IMR-90 (cell line): ENCODE measurements at regions not wholly inside any gene's neighbourhood (a gene's known extent, or its start where the extent isn't known, plus 50 kb on each side); places are given as distances from the start of the nearest gene placed in this dataset.

Experiments used
- ATAC-seq: fragments of 200-7000 bp; cut with Tn5 transposase; 2 replicates; pipeline ENCODE4 v1.9.1; 2020; ENCODE audit warnings: low read depth, mild to moderate bottlenecking, moderate library complexity
- BruUV-seq: library from RNA; stranded (reverse); fragments of 400-500 nt; replicated peaks from 2 replicates; lab custom pipeline; 2021; lab: Mats Ljungman, UMichigan
- CTCF ChIA-PET: fragments of 300-600 bp; formaldehyde crosslinking; extraction: SDS; loops from one replicate; lab custom pipeline; 2021; ENCODE audit warnings: antibody characterized with exemption; lab: Yijun Ruan, JAX
- POLR2A ChIA-PET: fragments of 300-600 bp; sonication (Branson Sonifier 250); formaldehyde crosslinking; loops from one replicate; lab custom pipeline; 2022; ENCODE audit warnings: antibody characterized with exemption; ENCODE audit not compliant: unreplicated experiment; lab: Charles Lee
- DNase-seq: peaks from one replicate; pipeline ENCODE4 v3.0.0; 2013
- H2AFZ ChIP-seq: replicated peaks from 2 replicates; pipeline ENCODE3; 2013; ENCODE audit warnings: low read length, mild to moderate bottlenecking; ENCODE audit not compliant: poor library complexity
- H2AK5ac ChIP-seq: 2 replicates; pipeline ENCODE4 v1.6.1; 2013; ENCODE audit warnings: low read depth, low read length, inconsistent platforms
- H2AK9ac ChIP-seq: replicated peaks from 2 replicates; pipeline ENCODE3; 2013; ENCODE audit warnings: mild to moderate bottlenecking, low read depth, low read length, moderate library complexity; ENCODE audit not compliant: poor library complexity
- H2BK120ac ChIP-seq: 2 replicates; pipeline ENCODE4 v1.6.1; 2013; ENCODE audit warnings: low read depth, low read length, inconsistent platforms
- H2BK15ac ChIP-seq: 3 replicates; pipeline ENCODE4 v1.6.1; 2013; ENCODE audit warnings: low read depth, low read length, inconsistent platforms
- H2BK20ac ChIP-seq: 2 replicates; pipeline ENCODE4 v1.6.1; 2013; ENCODE audit warnings: low read depth, mild to moderate bottlenecking, inconsistent platforms, low read length, moderate library complexity
- H2BK5ac ChIP-seq: 2 replicates; pipeline ENCODE4 v1.6.1; 2013; ENCODE audit warnings: mild to moderate bottlenecking, low read depth, low read length, inconsistent platforms; ENCODE audit not compliant: poor library complexity, severe bottlenecking
- H3K14ac ChIP-seq: replicated peaks from 2 replicates; pipeline ENCODE4 v1.6.1; 2013; ENCODE audit warnings: low read depth, low read length, inconsistent platforms
- H3K18ac ChIP-seq: 2 replicates; pipeline ENCODE4 v1.6.1; 2013; ENCODE audit warnings: low read depth, low read length, control low read depth
- H3K23ac ChIP-seq: 2 replicates; pipeline ENCODE4 v1.6.1; 2013; ENCODE audit warnings: low read depth, low read length, inconsistent platforms
- H3K27ac ChIP-seq: 2 replicates; pipeline ENCODE4 v1.5.1; 2013; ENCODE audit warnings: mild to moderate bottlenecking, control low read depth, low read length; ENCODE audit not compliant: insufficient read depth
- H3K27me3 ChIP-seq: 2 replicates; pipeline ENCODE4 v1.6.1; 2013; ENCODE audit warnings: low read length; ENCODE audit not compliant: control insufficient read depth, insufficient read depth
- H3K36me3 ChIP-seq: 2 replicates; pipeline ENCODE4 v1.6.1; 2013; ENCODE audit warnings: low read length, mixed read lengths; ENCODE audit not compliant: control insufficient read depth, insufficient read depth
- H3K4ac ChIP-seq: 2 replicates; pipeline ENCODE4 v1.6.1; 2013; ENCODE audit warnings: low read depth, low read length, inconsistent platforms
- H3K4me1 ChIP-seq: 2 replicates; pipeline ENCODE4 v1.6.1; 2013; ENCODE audit warnings: low read length, mixed read lengths; ENCODE audit not compliant: control insufficient read depth, insufficient read depth
- H3K4me2 ChIP-seq: 2 replicates; pipeline ENCODE4 v1.6.1; 2013; ENCODE audit warnings: low read depth, mild to moderate bottlenecking, control low read depth, low read length, moderate library complexity
- H3K4me3 ChIP-seq: 2 replicates; pipeline ENCODE4 v1.5.1; 2013; ENCODE audit warnings: low read depth, mild to moderate bottlenecking, control low read depth, low read length, moderate library complexity; ENCODE audit not compliant: insufficient read depth
- H3K56ac ChIP-seq: 2 replicates; pipeline ENCODE4 v1.6.1; 2013; ENCODE audit warnings: low read length, inconsistent platforms; ENCODE audit not compliant: insufficient read depth; ENCODE audit errors: extremely low read depth
- H3K79me1 ChIP-seq, 2 experiments: 2 replicates each; pipeline ENCODE4 v1.6.1; 2013; ENCODE audit warnings: low read length in 2 of 2, inconsistent platforms in 1 of 2, low read depth in 1 of 2
- H3K9ac ChIP-seq: 2 replicates; pipeline ENCODE4 v1.6.1; 2013; ENCODE audit warnings: low read depth, low read length, control low read depth
- H3K9me1 ChIP-seq: 2 replicates; pipeline ENCODE4 v1.6.1; 2013; ENCODE audit warnings: low read length, inconsistent platforms; ENCODE audit not compliant: insufficient read depth
- H3K9me3 ChIP-seq: 2 replicates; pipeline ENCODE4 v1.6.1; 2013; ENCODE audit warnings: low read length; ENCODE audit not compliant: control insufficient read depth, insufficient read depth
- H4K20me1 ChIP-seq: 2 replicates; pipeline ENCODE4 v1.6.1; 2013; ENCODE audit warnings: low read length, inconsistent platforms; ENCODE audit not compliant: insufficient read depth
- H4K5ac ChIP-seq: 2 replicates; pipeline ENCODE4 v1.6.1; 2013; ENCODE audit warnings: mild to moderate bottlenecking, low read depth, low read length, control low read depth
- H4K8ac ChIP-seq, 2 experiments: 2 replicates each; pipeline ENCODE4 v1.6.1; 2013; ENCODE audit warnings: low read depth in 2 of 2, low read length in 2 of 2, control low read depth in 1 of 2, inconsistent platforms in 1 of 2
- H4K91ac ChIP-seq: 2 replicates; pipeline ENCODE4 v1.6.1; 2013; ENCODE audit warnings: low read depth, low read length, inconsistent platforms; ENCODE audit not compliant: insufficient read depth
- BHLHE40 ChIP-seq: fragments of 150-350 bp; IDR thresholded peaks from 2 replicates; pipeline ENCODE4 v1.6.1; 2016; ENCODE audit warnings: mild to moderate bottlenecking, low read depth, low read length
- CEBPB ChIP-seq: IDR thresholded peaks from 2 replicates; pipeline ENCODE4 v1.6.1; 2012; ENCODE audit warnings: low read depth, low read length, improper control_type of control experiment
- CHD1 ChIP-seq: IDR thresholded peaks from 2 replicates; pipeline ENCODE4 v1.6.1; 2012; ENCODE audit warnings: low read depth, low read length, improper control_type of control experiment
- ELK1 ChIP-seq: fragments of 150-350 bp; IDR thresholded peaks from 2 replicates; pipeline ENCODE4 v1.6.1; 2016; ENCODE audit warnings: low read depth, mild to moderate bottlenecking, low read length, moderate library complexity, borderline replicate concordance
- FOS ChIP-seq: fragments of 150-350 bp; IDR thresholded peaks from 2 replicates; pipeline ENCODE4 v1.6.1; 2016; ENCODE audit warnings: low read depth, low read length
- MAFK ChIP-seq: IDR thresholded peaks from 2 replicates; pipeline ENCODE4 v1.6.1; 2012; ENCODE audit warnings: low read depth, low read length, improper control_type of control experiment
- MAZ ChIP-seq: IDR thresholded peaks from 2 replicates; pipeline ENCODE4 v1.6.1; 2012; ENCODE audit warnings: low read depth, mild to moderate bottlenecking, low read length, improper control_type of control experiment, moderate library complexity, borderline replicate concordance
- MXI1 ChIP-seq: IDR thresholded peaks from 2 replicates; pipeline ENCODE4 v1.6.1; 2012; ENCODE audit warnings: low read depth, mild to moderate bottlenecking, low read length, moderate library complexity, borderline replicate concordance
- NFE2L2 ChIP-seq: fragments of 150-350 bp; IDR thresholded peaks from 2 replicates; pipeline ENCODE4 v1.6.1; 2016; ENCODE audit warnings: low read depth, mild to moderate bottlenecking, low read length
- POLR2A ChIP-seq: IDR thresholded peaks from 2 replicates; pipeline ENCODE4 v1.6.1; 2012; ENCODE audit warnings: mild to moderate bottlenecking, low read depth, low read length
- RAD21 ChIP-seq: IDR thresholded peaks from 2 replicates; pipeline ENCODE4 v1.6.1; 2012; ENCODE audit warnings: low read length, improper control_type of control experiment
- RCOR1 ChIP-seq: IDR thresholded peaks from 2 replicates; pipeline ENCODE4 v1.6.1; 2012; ENCODE audit warnings: mild to moderate bottlenecking, low read length, improper control_type of control experiment; ENCODE audit not compliant: insufficient replicate concordance
- RFX5 ChIP-seq: IDR thresholded peaks from 2 replicates; pipeline ENCODE4 v1.8.0; 2012; ENCODE audit warnings: low read depth, mild to moderate bottlenecking, low read length, moderate library complexity
- SMC3 ChIP-seq: fragments of 150-350 bp; IDR thresholded peaks from 2 replicates; pipeline ENCODE4 v1.6.1; 2016; ENCODE audit warnings: low read depth, mild to moderate bottlenecking, antibody characterized with exemption, low read length, moderate library complexity
- USF2 ChIP-seq: fragments of 150-350 bp; IDR thresholded peaks from 2 replicates; pipeline ENCODE4 v1.6.1; 2017; ENCODE audit warnings: mild to moderate bottlenecking, antibody characterized with exemption, low read length, low read depth
- WGBS, 2 experiments: methylation state at CpG; one replicate each; pipeline versions ENCODE4 v1.1.5 to v1.1.7; 2013; ENCODE audit warnings: missing lambda C conversion rate in 2 of 2; ENCODE audit not compliant: insufficient read length in 1 of 2; ENCODE audit errors: extremely low coverage in 2 of 2; 5-methylcytosine and 5-hydroxymethylcytosine counted together
- dilution Hi-C: fragments of 300-500 bp; cut with HindIII; formaldehyde crosslinking; loops from one replicate; pipeline ENCODE4 v1.14.3; 2018; ENCODE audit warnings: low sequenced_read_pairs; ENCODE audit not compliant: unreplicated experiment
- in situ Hi-C: fragments of 300-500 bp; cut with MboI; formaldehyde crosslinking; loops from 3 replicates; pipeline ENCODE4 v1.14.3; 2019; ENCODE audit warnings: low sequenced_read_pairs, inconsistent platforms, mixed read lengths
- intact Hi-C: fragments of 100-400 bp; cut with micrococcal nuclease; formaldehyde crosslinking; loops from 2 replicates; pipeline ENCODE4 v1.10.0; 2022

GRCh38 chr2:136394136-136395060 is 276.4 kb upstream of the CXCR4 start:
- no peak overlapping the region for H3K4me2 ChIP-seq
- no peak overlapping the region for H3K4ac ChIP-seq
- H2AFZ ChIP-seq = no peak overlapping the region
- H3K36me3 ChIP-seq = no peaks in the 10 kb centered on the region
- no peak overlapping the region for H3K14ac ChIP-seq
- H2BK5ac ChIP-seq = no peak overlapping the region
- dilution Hi-C loops (no loop called here), intact Hi-C loops (no loop called here), in situ Hi-C loops (loop anchor here (25.0 kb wide), 1 partner anchor 1407 kb away; no protein-coding TSS in a partner anchor)
- H4K8ac ChIP-seq = no peak overlapping the region
- no peak overlapping the region for H4K5ac ChIP-seq
- no peak for DNase-seq
- ATAC-seq = no peak
- 20% methylated on average over 1 of the region's 8 CpGs; no CpG with 5 or more reads in 1 of the 2 experiments for WGBS, 2 experiments
- no peak overlapping the region for H3K4me3 ChIP-seq
- no peak overlapping the region for H2BK15ac ChIP-seq
- H3K4me1 ChIP-seq = no peaks in the 10 kb centered on the region
- no peaks in the 10 kb centered on the region for H3K27me3 ChIP-seq
- H2AK5ac ChIP-seq = no peak overlapping the region
- BruUV-seq = no TSS peak
- H2BK20ac ChIP-seq = no peak overlapping the region
- ChIA-PET POLR2A (no interaction called here), CTCF (interaction anchor here (0.6 kb wide), 1 partner anchor 206 kb away, joined by 3 read pairs; no protein-coding TSS in a partner anchor)
- H3K27ac ChIP-seq = no peak overlapping the region
- no peak overlapping the region for H2AK9ac ChIP-seq
- H2BK120ac ChIP-seq = no peak overlapping the region
- no peaks in the 10 kb centered on the region for H3K79me1 ChIP-seq
- H4K20me1 ChIP-seq = no peaks in the 10 kb centered on the region
- H3K9me1 ChIP-seq = no peaks in the 10 kb centered on the region
- H3K56ac ChIP-seq = no peak overlapping the region
- no peak overlapping the region for H4K91ac ChIP-seq
- H3K9ac ChIP-seq = no peak overlapping the region
- H3K18ac ChIP-seq = no peak overlapping the region
- TF ChIP-seq CHD1 (no peak), NFE2L2 (no peak), SMC3 (no peak), BHLHE40 (no peak), MAZ (no peak), POLR2A (no peak), MXI1 (no peak), ELK1 (no peak), RCOR1 (no peak), USF2 (no peak), RFX5 (no peak), FOS (no peak), CEBPB (no peak), RAD21 (no peak), MAFK (no peak)
- H3K23ac ChIP-seq = no peak overlapping the region
- no peaks in the 10 kb centered on the region for H3K9me3 ChIP-seq
